PC-3 (cell line): ENCODE measurements at regions not wholly inside any gene's neighbourhood (a gene's known extent, or its start where the extent isn't known, plus 50 kb on each side); places are given as distances from the start of the nearest gene placed in this dataset.

ENCODE experiments used
- ATAC-seq: fragments of 200-7000 bp; cut with Tn5 transposase; 2 replicates; pipeline ENCODE4 v1.9.1; 2020; ENCODE audit warnings: mild to moderate bottlenecking, moderate library complexity
- BruUV-seq: library from RNA; stranded (reverse); fragments of 400-500 nt; replicated peaks from 2 replicates; lab custom pipeline; 2021; lab: Mats Ljungman, UMichigan
- CTCF ChIA-PET: fragments of 300-600 bp; sonication (Branson Sonifier 250); formaldehyde crosslinking; loops from one replicate; lab custom pipeline; 2022; ENCODE audit warnings: antibody characterized with exemption; lab: Charles Lee
- POLR2A ChIA-PET: fragments of 300-600 bp; sonication (Branson Sonifier 250); formaldehyde crosslinking; loops from one replicate; lab custom pipeline; 2022; ENCODE audit warnings: antibody characterized with exemption; ENCODE audit not compliant: unreplicated experiment; lab: Charles Lee
- DNase-seq: peaks from one replicate; pipeline ENCODE4 v3.0.0-alpha.2; 2015
- H2AFZ ChIP-seq: fragments of 300-600 bp; sonication (generic); 2 replicates; pipeline ENCODE4 v1.6.0; 2016; ENCODE audit warnings: antibody characterized with exemption, low read length
- H3F3A ChIP-seq: fragments of 300-600 bp; sonication (generic); one replicate; pipeline ENCODE4 v1.6.0; 2017; ENCODE audit warnings: antibody characterized with exemption, low read length, control low read depth, mild to moderate bottlenecking; ENCODE audit not compliant: unreplicated experiment
- H3K27ac ChIP-seq: fragments of 300-600 bp; sonication (generic); 2 replicates; pipeline ENCODE4 v1.5.1; 2016; ENCODE audit warnings: mild to moderate bottlenecking, low read length
- H3K27me3 ChIP-seq: fragments of 300-600 bp; sonication (generic); 2 replicates; pipeline ENCODE4 v1.6.1; 2016; ENCODE audit warnings: low read length, mixed read lengths
- H3K36me3 ChIP-seq: fragments of 300-600 bp; sonication (generic); 2 replicates; pipeline ENCODE4 v1.6.1; 2016; ENCODE audit warnings: low read depth, mixed run types, low read length, mixed read lengths
- H3K4me1 ChIP-seq: fragments of 300-600 bp; sonication (generic); 2 replicates; pipeline ENCODE4 v1.5.1; 2016; ENCODE audit warnings: low read length; ENCODE audit not compliant: insufficient read depth
- H3K4me2 ChIP-seq: fragments of 300-600 bp; sonication (generic); 2 replicates; pipeline ENCODE4 v1.6.0; 2016; ENCODE audit warnings: low read length
- H3K4me3 ChIP-seq: fragments of 300-600 bp; sonication (generic); 2 replicates; pipeline ENCODE4 v1.5.1; 2016; ENCODE audit warnings: mild to moderate bottlenecking, low read length, mixed read lengths
- H3K79me2 ChIP-seq: fragments of 300-600 bp; sonication (generic); 2 replicates; pipeline ENCODE4 v1.6.1; 2017; ENCODE audit warnings: low read length, mixed read lengths
- H3K9ac ChIP-seq: fragments of 300-600 bp; sonication (generic); 2 replicates; pipeline ENCODE4 v1.6.0; 2016; ENCODE audit warnings: mild to moderate bottlenecking, low read length
- H3K9me2 ChIP-seq: fragments of 300-600 bp; sonication (generic); replicated peaks from 2 replicates; pipeline ENCODE4 v1.6.1; 2016; ENCODE audit warnings: mixed run types, low read length, mixed read lengths
- H3K9me3 ChIP-seq: fragments of 300-600 bp; sonication (generic); 2 replicates; pipeline ENCODE4 v1.6.1; 2016; ENCODE audit warnings: low read length, mixed read lengths
- H4K20me1 ChIP-seq: fragments of 300-600 bp; sonication (generic); 2 replicates; pipeline ENCODE4 v1.6.1; 2016; ENCODE audit warnings: low read length, mixed read lengths
- CTCF ChIP-seq: fragments of 300-600 bp; sonication (generic); conservative IDR thresholded peaks from 2 replicates; pipeline ENCODE4 v1.5.1; 2017; ENCODE audit warnings: antibody characterized with exemption, low read depth, mild to moderate bottlenecking, low read length
- EZH2 ChIP-seq: fragments of 300-600 bp; sonication (generic); IDR thresholded peaks from one replicate; pipeline ENCODE4 v1.6.1; 2017; ENCODE audit warnings: antibody characterized with exemption, mild to moderate bottlenecking, low read length; ENCODE audit not compliant: unreplicated experiment
- EZH2phosphoT487 ChIP-seq: fragments of 300-600 bp; sonication (generic); IDR thresholded peaks from 2 replicates; pipeline ENCODE4 v1.6.1; 2018; ENCODE audit warnings: mild to moderate bottlenecking, antibody characterized with exemption, low read length, borderline replicate concordance
- intact Hi-C: fragments of 100-400 bp; cut with micrococcal nuclease; formaldehyde crosslinking; loops from 2 replicates; pipeline ENCODE4 v1.9.0; 2023

DNA sequence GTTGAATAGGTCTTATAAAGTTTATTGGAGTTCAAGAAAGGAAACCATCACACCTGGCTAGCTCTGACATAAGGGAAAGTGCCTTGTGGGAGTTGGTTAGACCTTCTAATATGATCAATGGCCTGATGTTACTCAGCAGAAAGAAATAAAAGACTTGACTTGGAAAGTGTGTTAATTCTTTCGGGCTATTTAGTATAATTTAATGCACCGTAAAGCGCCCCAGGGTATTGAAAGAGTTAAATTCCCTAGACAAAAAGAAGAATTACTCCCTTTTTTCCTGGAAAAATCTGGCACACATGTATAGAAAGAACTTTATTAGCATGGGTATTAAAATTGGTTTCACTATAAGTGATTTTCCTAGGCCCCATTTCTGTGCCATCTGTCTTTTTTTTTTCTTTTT, 1125.7 kb upstream of the FLRT2 start:
- Histone ChIP-seq H3K9me2 (no peaks in the 10 kb centered on the region), H3K4me3 (no peak overlapping the region), H3K9ac (no peak overlapping the region), H3K36me3 (no peaks in the 10 kb centered on the region), H3K4me1 (no peaks in the 10 kb centered on the region), H2AFZ (no peak overlapping the region), H3K79me2 (no peaks in the 10 kb centered on the region), H3K27ac (no peak overlapping the region), H3K4me2 (no peak overlapping the region), H4K20me1 (no peaks in the 10 kb centered on the region), H3K27me3 (no peaks in the 10 kb centered on the region), H3F3A (no peaks in the 10 kb centered on the region), H3K9me3 (no peaks in the 10 kb centered on the region)
- DNase-seq: no peak
- no TSS peak for BruUV-seq
- intact Hi-C loops: no loop called here
- no peak for ATAC-seq
- ChIA-PET CTCF (no interaction called here), POLR2A (no interaction called here)
- TF ChIP-seq EZH2 (no peak), CTCF (no peak), EZH2phosphoT487 (no peak)

- TF ChIP-seq CTCF (no peak), EZH2phosphoT487 (no peak), EZH2 (no peak)
- Histone ChIP-seq H3K4me3 (no peak overlapping the region), H3K36me3 (no peaks in the 10 kb centered on the region), H3F3A (no peaks in the 10 kb centered on the region), H3K9me3 (peaks cover 16% of the 10 kb centered on the region; the same call in 1 of the 2 replicates), H3K9me2 (no peaks in the 10 kb centered on the region), H3K9ac (no peak overlapping the region), H3K4me2 (no peak overlapping the region), H3K79me2 (no peaks in the 10 kb centered on the region), H3K4me1 (no peaks in the 10 kb centered on the region), H3K27me3 (no peaks in the 10 kb centered on the region), H4K20me1 (no peaks in the 10 kb centered on the region), H3K27ac (no peak overlapping the region), H2AFZ (no peak overlapping the region)
- ChIA-PET POLR2A (no interaction called here), CTCF (no interaction called here)
- intact Hi-C loops: no loop called here
- no peak for DNase-seq
- BruUV-seq: no TSS peak
- ATAC-seq: no peak
Observed at GRCh38 chr14:84409435-84409834, 1120.5 kb upstream of the FLRT2 start.

DNA sequence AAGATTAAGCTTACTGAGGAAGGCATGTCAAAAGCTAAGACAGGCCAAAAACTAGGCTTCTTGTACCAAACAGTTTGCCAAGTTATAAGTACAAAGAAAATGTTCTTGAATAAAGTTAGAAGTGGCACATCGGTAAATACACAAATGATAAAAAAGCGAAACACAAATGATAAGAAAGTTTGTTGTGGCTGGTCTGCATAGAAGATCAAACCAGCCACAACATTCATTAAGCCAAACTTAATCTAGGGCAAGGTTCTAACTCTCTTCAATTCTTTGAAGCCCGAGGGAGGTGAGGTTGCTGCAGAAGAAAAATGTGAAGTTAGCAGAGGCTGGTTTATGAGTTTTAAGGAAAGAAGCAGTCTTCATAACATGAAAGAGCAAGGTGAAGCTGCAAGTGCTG, 1119.6 kb upstream of the FLRT2 start:
- Histone ChIP-seq H3K9me3 (peaks cover 17% of the 10 kb centered on the region; the same call in 1 of the 2 replicates), H3K4me3 (no peak overlapping the region), H2AFZ (no peak overlapping the region), H3K4me1 (no peaks in the 10 kb centered on the region), H3K27me3 (no peaks in the 10 kb centered on the region), H3K79me2 (no peaks in the 10 kb centered on the region), H3K27ac (no peak overlapping the region), H3K4me2 (no peak overlapping the region), H3K9me2 (no peaks in the 10 kb centered on the region), H3K9ac (no peak overlapping the region), H4K20me1 (no peaks in the 10 kb centered on the region), H3K36me3 (no peaks in the 10 kb centered on the region; the same call in 1 of the 2 replicates), H3F3A (no peaks in the 10 kb centered on the region)
- no peak for DNase-seq
- BruUV-seq: no TSS peak
- no peak for TF ChIP-seq CTCF
- no peak for TF ChIP-seq EZH2
- no peak for TF ChIP-seq EZH2phosphoT487
- CTCF ChIA-PET: no interaction called here
- intact Hi-C loops: no loop called here
- ATAC-seq: no peak
- POLR2A ChIA-PET: no interaction called here
